ENCODE measurements at regions not wholly inside any gene's neighbourhood (a gene's known extent, or its start where the extent isn't known, plus 50 kb on each side); places are given as distances from the start of the nearest gene placed in this dataset.

- TF ChIP-seq CTCF (IDR thresholded peaks at IDR 0.05): no peak
- no peak for TF ChIP-seq SIN3A (IDR thresholded peaks at IDR 0.05; ENCODE audit: borderline replicate concordance, insufficient read depth, low read depth, low read length)
- no peak for TF ChIP-seq POLR2AphosphoS5 (IDR thresholded peaks at IDR 0.05; ENCODE audit: low read depth, low read length)
- no peak for TF ChIP-seq TCF7L2 (IDR thresholded peaks at IDR 0.05; ENCODE audit: low read depth, low read length)
- no peak for TF ChIP-seq REST (IDR thresholded peaks at IDR 0.05; ENCODE audit: insufficient read depth in 1 of 2, low read depth in 2 of 2, low read length in 1 of 2)
These were observed 584.5 kb downstream of the NUF2 start for GRCh38 chr1:163906283-163906682.
